ENCODE measurements at regions not wholly inside any gene's neighbourhood (a gene's known extent, or its start where the extent isn't known, plus 50 kb on each side); places are given as distances from the start of the nearest gene placed in this dataset.

DNA sequence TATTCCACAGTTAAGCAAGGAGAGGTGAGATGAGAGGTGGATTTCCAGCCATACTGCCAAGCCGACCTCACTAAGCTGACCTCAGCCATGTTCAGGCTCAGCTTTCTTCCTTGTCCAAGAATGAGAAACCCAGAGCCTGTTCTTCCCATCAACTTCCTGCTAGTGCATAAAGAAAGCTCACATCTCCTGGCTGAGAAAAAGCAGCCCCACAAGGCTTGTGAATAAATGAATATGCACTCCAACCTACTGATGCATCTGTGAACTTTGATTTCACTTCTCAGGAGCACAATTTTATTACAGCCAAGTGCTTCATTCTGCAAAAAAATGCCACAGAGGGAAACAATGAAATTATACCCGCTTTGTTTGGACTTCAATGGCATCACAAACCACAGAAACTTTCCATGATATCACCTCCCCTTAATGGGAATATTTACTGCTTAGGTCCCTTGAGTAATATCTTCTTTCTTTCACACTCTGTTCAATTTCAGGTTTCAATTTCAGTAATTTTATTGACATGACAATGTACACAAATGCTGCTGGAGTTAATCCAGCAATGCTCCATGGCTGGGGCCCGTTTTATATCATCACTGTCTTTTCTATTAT is 437.0 kb upstream of the PPP2R3A start:
- no peak overlapping the region for H3K27ac Mint-ChIP-seq (ENCODE audit: unreplicated experiment)
- no peak for DNase-seq
- TF ChIP-seq, protein P1, sequence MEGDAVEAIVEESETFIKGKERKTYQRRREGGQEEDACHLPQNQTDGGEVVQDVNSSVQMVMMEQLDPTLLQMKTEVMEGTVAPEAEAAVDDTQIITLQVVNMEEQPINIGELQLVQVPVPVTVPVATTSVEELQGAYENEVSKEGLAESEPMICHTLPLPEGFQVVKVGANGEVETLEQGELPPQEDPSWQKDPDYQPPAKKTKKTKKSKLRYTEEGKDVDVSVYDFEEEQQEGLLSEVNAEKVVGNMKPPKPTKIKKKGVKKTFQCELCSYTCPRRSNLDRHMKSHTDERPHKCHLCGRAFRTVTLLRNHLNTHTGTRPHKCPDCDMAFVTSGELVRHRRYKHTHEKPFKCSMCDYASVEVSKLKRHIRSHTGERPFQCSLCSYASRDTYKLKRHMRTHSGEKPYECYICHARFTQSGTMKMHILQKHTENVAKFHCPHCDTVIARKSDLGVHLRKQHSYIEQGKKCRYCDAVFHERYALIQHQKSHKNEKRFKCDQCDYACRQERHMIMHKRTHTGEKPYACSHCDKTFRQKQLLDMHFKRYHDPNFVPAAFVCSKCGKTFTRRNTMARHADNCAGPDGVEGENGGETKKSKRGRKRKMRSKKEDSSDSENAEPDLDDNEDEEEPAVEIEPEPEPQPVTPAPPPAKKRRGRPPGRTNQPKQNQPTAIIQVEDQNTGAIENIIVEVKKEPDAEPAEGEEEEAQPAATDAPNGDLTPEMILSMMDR (IDR thresholded peaks at IDR 0.05; ENCODE audit: insufficient read depth in 1 of 2, low read depth in 1 of 2, low read length in 1 of 2, severe bottlenecking in 1 of 2, unreplicated experiment in 1 of 2) = no peak
- H3K36me3 Mint-ChIP-seq (ENCODE audit: insufficient read depth, unreplicated experiment) = no peaks in the 10 kb centered on the region
- no peak overlapping the region for H3K4me3 Mint-ChIP-seq (ENCODE audit: unreplicated experiment)
- H3K27me3 Mint-ChIP-seq (ENCODE audit: insufficient read depth, unreplicated experiment) = peaks cover 18% of the 10 kb centered on the region
- Histone ChIP-seq H3K27me3 (replicated peaks; ENCODE audit: control insufficient read depth, insufficient read depth, low read length) (no peaks in the 10 kb centered on the region), H3K4me3 (ENCODE audit: low read depth, low read length) (no peak overlapping the region), H3K9me3 (no peaks in the 10 kb centered on the region), H3K36me3 (ENCODE audit: control insufficient read depth, insufficient read depth, low read length) (no peaks in the 10 kb centered on the region), H3K4me1 (no peaks in the 10 kb centered on the region)
- CTCF ChIA-PET = no interaction called here
- H3K9me3 Mint-ChIP-seq (ENCODE audit: unreplicated experiment) = no peaks in the 10 kb centered on the region
- intact Hi-C loops (cut with micrococcal nuclease; ENCODE audit: unreplicated experiment) = no loop called here
- POLR2A ChIA-PET = no interaction called here
- no TSS peak for BruUV-seq (replicated peaks)
- H3K4me1 Mint-ChIP-seq (ENCODE audit: low read depth, unreplicated experiment) = no peaks in the 10 kb centered on the region

DNA sequence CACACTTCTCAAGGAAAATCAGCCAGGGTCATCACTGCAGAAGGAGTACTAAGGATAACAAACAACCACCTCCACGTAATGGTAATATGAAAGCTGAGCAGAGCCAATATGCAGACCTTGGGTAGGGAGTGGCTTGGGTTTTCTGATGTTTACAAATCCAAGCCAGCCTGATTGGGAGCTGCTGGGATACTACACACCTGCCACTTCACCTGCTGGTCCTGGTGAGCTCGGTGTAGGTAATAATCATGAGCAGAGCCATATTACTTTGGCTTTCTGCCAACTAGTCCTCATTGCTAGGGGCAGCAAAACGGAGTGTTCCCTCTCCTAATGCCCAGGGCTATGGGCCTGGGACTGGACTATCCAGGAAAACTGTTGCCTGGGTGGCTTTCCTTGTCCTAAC is 433.5 kb upstream of the PPP2R3A start:
- CTCF ChIA-PET = no interaction called here
- Histone ChIP-seq H3K9me3 (no peaks in the 10 kb centered on the region), H3K4me1 (no peaks in the 10 kb centered on the region)

DNA sequence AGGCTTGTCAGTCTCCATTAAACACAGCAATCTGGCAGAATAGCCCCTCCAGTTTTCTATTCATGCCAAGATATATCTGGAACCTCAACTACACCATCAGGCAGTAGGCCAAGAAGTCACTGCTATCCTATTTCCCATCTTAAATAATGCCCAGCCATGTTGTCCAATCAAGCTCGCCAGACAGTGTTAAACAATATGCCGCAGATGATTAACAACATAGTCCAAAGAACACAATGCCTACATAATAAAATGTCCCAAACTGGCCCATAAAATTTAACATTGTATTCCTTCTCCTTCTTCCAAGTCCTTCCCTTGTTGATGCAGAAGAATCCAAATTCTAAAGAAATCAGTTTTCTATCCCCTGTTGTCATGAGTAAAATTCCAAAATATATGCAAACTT is 427.4 kb upstream of the PPP2R3A start:
- POLR2A ChIA-PET = no interaction called here
- Mint-ChIP-seq H3K27me3 (ENCODE audit: insufficient read depth, unreplicated experiment) (peaks cover 4% of the 10 kb centered on the region), H3K27ac (ENCODE audit: unreplicated experiment) (no peak overlapping the region), H3K9me3 (ENCODE audit: unreplicated experiment) (no peaks in the 10 kb centered on the region), H3K36me3 (ENCODE audit: insufficient read depth, unreplicated experiment) (no peaks in the 10 kb centered on the region), H3K4me1 (ENCODE audit: low read depth, unreplicated experiment) (no peaks in the 10 kb centered on the region), H3K4me3 (ENCODE audit: unreplicated experiment) (no peak overlapping the region)
- CTCF ChIA-PET = no interaction called here
- no peaks in the 10 kb centered on the region for H3K27me3 ChIP-seq (replicated peaks; ENCODE audit: control insufficient read depth, insufficient read depth, low read length)
- no peaks in the 10 kb centered on the region for H3K4me1 ChIP-seq
- TF ChIP-seq, protein P1 (IDR thresholded peaks at IDR 0.05; ENCODE audit: insufficient read depth in 1 of 2, low read depth in 1 of 2, low read length in 1 of 2, severe bottlenecking in 1 of 2, unreplicated experiment in 1 of 2) = no peak
- H3K9me3 ChIP-seq = no peaks in the 10 kb centered on the region
- intact Hi-C loops (cut with micrococcal nuclease; ENCODE audit: unreplicated experiment) = loop anchor here (10.0 kb wide), 1 partner anchor 357 kb away; no protein-coding TSS in a partner anchor
- no peak overlapping the region for H3K4me3 ChIP-seq (ENCODE audit: low read depth, low read length)
- BruUV-seq (replicated peaks) = no TSS peak
- no peak for DNase-seq
- H3K36me3 ChIP-seq (ENCODE audit: control insufficient read depth, insufficient read depth, low read length) = no peaks in the 10 kb centered on the region

More for the DNA sequence above, 433.5 kb upstream of the PPP2R3A start:
- H3K9me3 Mint-ChIP-seq (ENCODE audit: unreplicated experiment) = no peaks in the 10 kb centered on the region
- intact Hi-C loops (cut with micrococcal nuclease; ENCODE audit: unreplicated experiment) = loop anchor here (10.0 kb wide), 1 partner anchor 363 kb away; no protein-coding TSS in a partner anchor
- no peak overlapping the region for H3K4me3 ChIP-seq (ENCODE audit: low read depth, low read length)
- BruUV-seq (replicated peaks) = no TSS peak
- H3K27ac Mint-ChIP-seq (ENCODE audit: unreplicated experiment) = no peak overlapping the region
- DNase-seq = no peak
- no peak overlapping the region for H3K4me3 Mint-ChIP-seq (ENCODE audit: unreplicated experiment)
- H3K36me3 ChIP-seq (ENCODE audit: control insufficient read depth, insufficient read depth, low read length) = no peaks in the 10 kb centered on the region
- no peaks in the 10 kb centered on the region for H3K27me3 ChIP-seq (replicated peaks; ENCODE audit: control insufficient read depth, insufficient read depth, low read length)
- no peaks in the 10 kb centered on the region for H3K36me3 Mint-ChIP-seq (ENCODE audit: insufficient read depth, unreplicated experiment)
- H3K27me3 Mint-ChIP-seq (ENCODE audit: insufficient read depth, unreplicated experiment) = peaks cover 21% of the 10 kb centered on the region
- H3K4me1 Mint-ChIP-seq (ENCODE audit: low read depth, unreplicated experiment) = no peaks in the 10 kb centered on the region
- POLR2A ChIA-PET = no interaction called here
- TF ChIP-seq, protein P1 (IDR thresholded peaks at IDR 0.05; ENCODE audit: insufficient read depth in 1 of 2, low read depth in 1 of 2, low read length in 1 of 2, severe bottlenecking in 1 of 2, unreplicated experiment in 1 of 2) = no peak

Data from Caco-2 (cell line).